GM23248 (cell line): ENCODE measurements at regions not wholly inside any gene's neighbourhood (a gene's known extent, or its start where the extent isn't known, plus 50 kb on each side); places are given as distances from the start of the nearest gene placed in this dataset.

ENCODE experiments used
- DNase-seq: peaks from one replicate; pipeline ENCODE4 v3.0.0-alpha.2; 2015
- H2AFZ ChIP-seq: fragments of 200-600 bp; sonication (generic); 2 replicates; pipeline ENCODE4 v1.6.1; 2016; ENCODE audit warnings: antibody characterized with exemption
- H3F3A ChIP-seq: fragments of 200-600 bp; sonication (generic); 2 replicates; pipeline ENCODE4 v1.6.1; 2016; ENCODE audit warnings: mild to moderate bottlenecking, antibody characterized with exemption, mixed run types; ENCODE audit not compliant: insufficient read depth
- H3K27ac ChIP-seq: fragments of 200-600 bp; sonication (generic); 2 replicates; pipeline ENCODE4 v1.5.1; 2016; ENCODE audit warnings: mild to moderate bottlenecking
- H3K27me3 ChIP-seq: fragments of 200-600 bp; sonication (generic); replicated peaks from 2 replicates; pipeline ENCODE4 v1.6.1; 2016; ENCODE audit warnings: mild to moderate bottlenecking; ENCODE audit not compliant: insufficient read depth
- H3K36me3 ChIP-seq: fragments of 200-600 bp; sonication (generic); 2 replicates; pipeline ENCODE4 v1.6.1; 2016; ENCODE audit warnings: low read depth, mild to moderate bottlenecking
- H3K4me1 ChIP-seq: fragments of 200-600 bp; sonication (generic); 2 replicates; pipeline ENCODE4 v1.6.1; 2016; ENCODE audit warnings: mild to moderate bottlenecking; ENCODE audit not compliant: insufficient read depth
- H3K4me2 ChIP-seq: fragments of 200-600 bp; sonication (generic); one replicate; pipeline ENCODE4 v1.6.1; 2016; ENCODE audit warnings: mild to moderate bottlenecking; ENCODE audit not compliant: unreplicated experiment
- H3K4me3 ChIP-seq: fragments of 200-600 bp; sonication (generic); 2 replicates; pipeline ENCODE4 v1.5.1; 2016; ENCODE audit warnings: mild to moderate bottlenecking
- H3K79me2 ChIP-seq: fragments of 200-600 bp; sonication (generic); 2 replicates; pipeline ENCODE4 v1.6.1; 2016; ENCODE audit warnings: mild to moderate bottlenecking; ENCODE audit not compliant: insufficient read depth
- H3K9ac ChIP-seq: fragments of 200-600 bp; sonication (generic); 2 replicates; pipeline ENCODE4 v1.6.1; 2016; ENCODE audit warnings: mild to moderate bottlenecking
- H3K9me2 ChIP-seq: fragments of 200-600 bp; sonication (generic); 2 replicates; pipeline ENCODE4 v1.6.1; 2016; ENCODE audit warnings: mixed run types, mild to moderate bottlenecking, moderate library complexity; ENCODE audit not compliant: insufficient read depth
- H3K9me3 ChIP-seq: fragments of 200-600 bp; sonication (generic); one replicate; pipeline ENCODE4 v1.6.1; 2017; ENCODE audit warnings: low read depth
- H4K20me1 ChIP-seq: fragments of 200-600 bp; sonication (generic); 2 replicates; pipeline ENCODE4 v1.6.0; 2016; ENCODE audit not compliant: insufficient read depth
- EZH2 ChIP-seq: fragments of 200-600 bp; sonication (generic); IDR thresholded peaks from 2 replicates; pipeline ENCODE4 v1.6.1; 2018; ENCODE audit warnings: antibody characterized with exemption, mild to moderate bottlenecking; ENCODE audit not compliant: insufficient read depth, poor library complexity, severe bottlenecking
- EZH2phosphoT487 ChIP-seq: fragments of 200-600 bp; sonication (generic); IDR thresholded peaks from 2 replicates; pipeline ENCODE4 v1.6.1; 2018; ENCODE audit warnings: antibody characterized with exemption, moderate library complexity, mild to moderate bottlenecking, low read depth; ENCODE audit not compliant: insufficient read depth
- WGBS, 2 experiments: methylation state at CpG; one replicate each; pipeline ENCODE4 v1.1.6; 2015 to 2017; ENCODE audit warnings: low lambda C conversion rate in 2 of 2, low coverage in 1 of 2; ENCODE audit errors: missing lambda C conversion rate in 2 of 2; 5-methylcytosine and 5-hydroxymethylcytosine counted together
- in situ Hi-C: fragments of 300-500 bp; cut with MboI; formaldehyde crosslinking; loops from 2 replicates; pipeline ENCODE4 v1.15.0; 2020

GRCh38 chr22:20653012-20653794 lies 120.7 kb upstream of the SERPIND1 start:
- TF ChIP-seq EZH2, result no peak
- in situ Hi-C loops, result no loop called here
- no peak overlapping the region for H3K9ac ChIP-seq
- no peaks in the 10 kb centered on the region for H3K9me3 ChIP-seq
- peaks cover 6% of the 10 kb centered on the region; the same call in 1 of the 2 replicates for H3K27me3 ChIP-seq
- H3K4me2 ChIP-seq, result no peak overlapping the region
- H3K9me2 ChIP-seq, result no peaks in the 10 kb centered on the region
- H3K4me1 ChIP-seq, result no peaks in the 10 kb centered on the region
- no peaks in the 10 kb centered on the region for H4K20me1 ChIP-seq
- H3K4me3 ChIP-seq, result no peak overlapping the region
- no peaks in the 10 kb centered on the region for H3F3A ChIP-seq
- no peaks in the 10 kb centered on the region for H3K79me2 ChIP-seq
- DNase-seq, result no peak
- H3K36me3 ChIP-seq, result no peaks in the 10 kb centered on the region
- H3K27ac ChIP-seq, result no peak overlapping the region
- 37 to 44% methylated on average over 7 of the region's 7 CpGs for WGBS, 2 experiments
- H2AFZ ChIP-seq, result no peak overlapping the region

- in situ Hi-C loops, result no loop called here
- Histone ChIP-seq H3K27ac (no peak overlapping the region), H3K4me3 (no peak overlapping the region), H3K9me2 (no peaks in the 10 kb centered on the region), H3F3A (no peaks in the 10 kb centered on the region), H3K4me2 (no peak overlapping the region), H2AFZ (no peak overlapping the region), H3K36me3 (no peaks in the 10 kb centered on the region), H4K20me1 (no peaks in the 10 kb centered on the region), H3K27me3 (peaks cover 13% of the 10 kb centered on the region), H3K9me3 (no peaks in the 10 kb centered on the region), H3K9ac (no peak overlapping the region), H3K79me2 (no peaks in the 10 kb centered on the region), H3K4me1 (no peaks in the 10 kb centered on the region)
- TF ChIP-seq EZH2 (no peak), EZH2phosphoT487 (no peak)
- no peak for DNase-seq
- 52 to 53% methylated on average over 3 of the region's 3 CpGs for WGBS, 2 experiments
These were observed 120.0 kb upstream of the SERPIND1 start for GRCh38 chr22:20653795-20654342.

- Histone ChIP-seq H3K4me2 (no peak overlapping the region), H3K79me2 (no peaks in the 10 kb centered on the region), H3K9me2 (no peaks in the 10 kb centered on the region), H3K27ac (no peak overlapping the region), H3K36me3 (no peaks in the 10 kb centered on the region), H4K20me1 (no peaks in the 10 kb centered on the region), H3K27me3 (peaks cover 20% of the 10 kb centered on the region), H3K4me3 (no peak overlapping the region), H3K4me1 (no peaks in the 10 kb centered on the region), H3F3A (no peaks in the 10 kb centered on the region), H3K9ac (no peak overlapping the region), H2AFZ (no peak overlapping the region), H3K9me3 (no peaks in the 10 kb centered on the region)
- no peak for DNase-seq
- TF ChIP-seq EZH2 (no peak), EZH2phosphoT487 (no peak)
- in situ Hi-C loops, result no loop called here
- WGBS, 2 experiments, result 54 to 56% methylated on average over 20 of the region's 20 CpGs
These were observed 119.3 kb upstream of the SERPIND1 start for GRCh38 chr22:20654343-20655208.

- H3K4me2 ChIP-seq, result no peak overlapping the region
- no peaks in the 10 kb centered on the region for H3F3A ChIP-seq
- in situ Hi-C loops, result no loop called here
- no peak overlapping the region for H2AFZ ChIP-seq
- H3K4me3 ChIP-seq, result no peak overlapping the region
- H3K79me2 ChIP-seq, result no peaks in the 10 kb centered on the region
- no peak for TF ChIP-seq EZH2
- TF ChIP-seq EZH2phosphoT487, result no peak
- no peak overlapping the region for H3K27ac ChIP-seq
- DNase-seq, result no peak
- no peak overlapping the region for H3K9ac ChIP-seq
- H3K4me1 ChIP-seq, result no peaks in the 10 kb centered on the region
- no peaks in the 10 kb centered on the region for H3K9me2 ChIP-seq
- H3K27me3 ChIP-seq, result peaks cover 30% of the 10 kb centered on the region
- H3K9me3 ChIP-seq, result no peaks in the 10 kb centered on the region
- no peaks in the 10 kb centered on the region for H3K36me3 ChIP-seq
- no peaks in the 10 kb centered on the region for H4K20me1 ChIP-seq
These were observed 118.3 kb upstream of the SERPIND1 start for GRCh38 chr22:20655623-20656022.
